Endothelial cell (in vitro differentiated cells): ENCODE measurements at regions not wholly inside any gene's neighbourhood (a gene's known extent, or its start where the extent isn't known, plus 50 kb on each side); places are given as distances from the start of the nearest gene placed in this dataset.

ENCODE experiments used
- DNase-seq: peaks from one replicate; pipeline ENCODE4 v3.0.0; 2021; ENCODE audit warnings: low spot score
- H3K27ac Mint-ChIP-seq: one replicate; pipeline ENCODE4 v1.8.0; 2021; ENCODE audit warnings: mixed read lengths, inconsistent platforms; ENCODE audit not compliant: unreplicated experiment
- H3K27me3 Mint-ChIP-seq: one replicate; pipeline ENCODE4 v1.8.0; 2021; ENCODE audit warnings: mild to moderate bottlenecking, moderate library complexity, mixed read lengths, inconsistent platforms; ENCODE audit not compliant: unreplicated experiment
- H3K36me3 Mint-ChIP-seq: one replicate; pipeline ENCODE4 v1.8.0; 2021; ENCODE audit warnings: mild to moderate bottlenecking, low read depth, mixed read lengths, inconsistent platforms; ENCODE audit not compliant: unreplicated experiment
- H3K4me1 Mint-ChIP-seq: one replicate; pipeline ENCODE4 v1.8.0; 2021; ENCODE audit warnings: mild to moderate bottlenecking, mixed read lengths, inconsistent platforms; ENCODE audit not compliant: unreplicated experiment
- H3K4me3 Mint-ChIP-seq: one replicate; pipeline ENCODE4 v1.8.0; 2021; ENCODE audit warnings: mild to moderate bottlenecking, mixed read lengths, inconsistent platforms; ENCODE audit not compliant: unreplicated experiment
- H3K9me3 Mint-ChIP-seq: one replicate; pipeline ENCODE4 v1.8.0; 2021; ENCODE audit warnings: mixed read lengths, inconsistent platforms; ENCODE audit not compliant: unreplicated experiment
- TF ChIP-seq, protein P1 (sequence below): fragments of 200-600 bp; sonication (generic); IDR thresholded peaks from one replicate; pipeline ENCODE4 v1.5.0; 2021; ENCODE audit warnings: antibody characterized with exemption; ENCODE audit not compliant: unreplicated experiment

DNA sequence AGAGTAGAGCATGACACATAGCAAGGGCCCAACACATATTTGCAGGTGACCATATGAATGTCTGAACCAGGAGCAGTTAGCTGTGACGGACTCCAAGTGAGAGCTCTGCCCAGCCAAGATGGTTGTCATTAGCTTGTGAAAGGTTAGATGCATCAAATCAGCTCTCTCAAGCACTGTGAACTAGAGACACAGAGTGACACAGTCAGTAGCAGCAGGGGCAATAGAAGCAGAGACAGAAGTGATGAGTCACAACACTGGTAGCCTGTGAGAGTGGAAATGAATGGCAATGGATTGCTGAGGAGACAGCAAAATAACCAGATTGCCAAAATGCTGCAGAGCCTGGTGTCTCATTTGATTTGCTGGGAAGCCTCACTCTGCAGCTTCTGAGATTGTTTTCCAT, 558.9 kb downstream of the PKHD1 start:
- no peak for DNase-seq
- Mint-ChIP-seq H3K4me3 (no peak overlapping the region), H3K9me3 (no peaks in the 10 kb centered on the region), H3K27ac (no peak overlapping the region), H3K36me3 (no peaks in the 10 kb centered on the region), H3K27me3 (no peaks in the 10 kb centered on the region), H3K4me1 (peaks cover 6% of the 10 kb centered on the region)
- TF ChIP-seq, protein P1, sequence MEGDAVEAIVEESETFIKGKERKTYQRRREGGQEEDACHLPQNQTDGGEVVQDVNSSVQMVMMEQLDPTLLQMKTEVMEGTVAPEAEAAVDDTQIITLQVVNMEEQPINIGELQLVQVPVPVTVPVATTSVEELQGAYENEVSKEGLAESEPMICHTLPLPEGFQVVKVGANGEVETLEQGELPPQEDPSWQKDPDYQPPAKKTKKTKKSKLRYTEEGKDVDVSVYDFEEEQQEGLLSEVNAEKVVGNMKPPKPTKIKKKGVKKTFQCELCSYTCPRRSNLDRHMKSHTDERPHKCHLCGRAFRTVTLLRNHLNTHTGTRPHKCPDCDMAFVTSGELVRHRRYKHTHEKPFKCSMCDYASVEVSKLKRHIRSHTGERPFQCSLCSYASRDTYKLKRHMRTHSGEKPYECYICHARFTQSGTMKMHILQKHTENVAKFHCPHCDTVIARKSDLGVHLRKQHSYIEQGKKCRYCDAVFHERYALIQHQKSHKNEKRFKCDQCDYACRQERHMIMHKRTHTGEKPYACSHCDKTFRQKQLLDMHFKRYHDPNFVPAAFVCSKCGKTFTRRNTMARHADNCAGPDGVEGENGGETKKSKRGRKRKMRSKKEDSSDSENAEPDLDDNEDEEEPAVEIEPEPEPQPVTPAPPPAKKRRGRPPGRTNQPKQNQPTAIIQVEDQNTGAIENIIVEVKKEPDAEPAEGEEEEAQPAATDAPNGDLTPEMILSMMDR: no peak

DNA sequence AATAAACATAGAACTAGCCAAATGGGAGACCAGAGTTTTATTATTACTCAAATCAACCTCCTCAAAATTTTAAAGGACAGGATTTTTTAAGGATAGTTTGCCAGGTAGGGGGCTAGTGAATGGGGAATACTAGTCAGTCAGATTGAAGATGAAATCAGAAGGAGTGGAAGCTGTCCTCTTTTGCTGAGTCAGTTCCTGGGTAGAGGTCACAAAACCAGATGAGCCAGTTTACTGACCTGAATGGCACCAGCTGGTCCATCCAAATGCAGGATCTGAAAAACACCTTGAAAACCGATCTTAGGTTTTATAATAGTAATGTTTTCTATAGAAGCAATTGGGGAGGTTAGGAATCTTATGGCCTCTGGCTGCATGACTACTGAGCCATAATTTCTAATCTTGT, 558.2 kb downstream of the PKHD1 start:
- H3K27me3 Mint-ChIP-seq: no peaks in the 10 kb centered on the region
- TF ChIP-seq, protein P1: no peak
- no peak for DNase-seq
- no peaks in the 10 kb centered on the region for H3K36me3 Mint-ChIP-seq
- H3K4me1 Mint-ChIP-seq: peaks cover 6% of the 10 kb centered on the region
- H3K27ac Mint-ChIP-seq: no peak overlapping the region
- no peaks in the 10 kb centered on the region for H3K9me3 Mint-ChIP-seq
- H3K4me3 Mint-ChIP-seq: no peak overlapping the region

DNA sequence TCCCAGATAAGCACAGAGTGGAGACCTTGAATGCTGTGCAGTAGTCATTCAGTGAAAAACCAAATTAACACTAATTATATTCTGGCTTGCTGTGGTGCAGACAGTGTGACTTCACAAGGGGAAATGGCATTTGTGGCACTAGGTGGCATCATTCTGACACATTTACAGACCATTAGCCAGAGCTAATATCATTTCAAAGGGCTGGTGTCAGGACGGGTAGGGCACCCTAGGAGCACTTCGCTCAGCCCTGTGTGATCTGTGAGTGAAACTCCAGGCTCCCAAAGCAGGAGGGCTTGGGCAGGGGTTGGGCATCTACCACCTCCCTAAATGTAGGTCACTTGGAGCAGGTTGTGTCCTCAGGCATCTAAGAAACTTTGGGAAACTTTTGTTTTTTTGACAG, 555.8 kb downstream of the PKHD1 start:
- H3K4me3 Mint-ChIP-seq: no peak overlapping the region
- TF ChIP-seq, protein P1: no peak
- DNase-seq: no peak
- H3K4me1 Mint-ChIP-seq: peaks cover 21% of the 10 kb centered on the region
- H3K9me3 Mint-ChIP-seq: no peaks in the 10 kb centered on the region
- no peaks in the 10 kb centered on the region for H3K27me3 Mint-ChIP-seq
- no peaks in the 10 kb centered on the region for H3K36me3 Mint-ChIP-seq
- H3K27ac Mint-ChIP-seq: no peak overlapping the region

DNA sequence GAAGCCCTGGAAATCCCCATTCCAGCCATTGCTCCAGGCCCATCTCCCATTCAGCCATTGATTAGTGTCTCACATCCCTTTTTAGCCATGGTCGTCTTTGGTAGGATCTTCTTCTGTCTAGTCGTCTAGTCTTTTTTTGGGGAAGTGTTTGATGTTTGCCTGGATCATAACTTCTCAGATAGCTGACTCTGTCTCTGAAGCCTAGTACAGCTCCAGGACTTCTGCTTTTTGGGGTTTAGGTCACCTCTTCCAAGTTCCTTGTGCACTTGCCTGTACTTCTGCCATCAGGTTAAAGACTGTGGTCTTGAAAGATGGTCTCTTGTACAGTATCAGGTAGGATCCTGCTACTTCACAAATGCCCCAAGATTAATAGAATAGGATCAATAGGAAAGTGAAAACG, 553.5 kb downstream of the PKHD1 start:
- no peak for DNase-seq
- no peaks in the 10 kb centered on the region for H3K9me3 Mint-ChIP-seq
- H3K36me3 Mint-ChIP-seq: no peaks in the 10 kb centered on the region

DNA sequence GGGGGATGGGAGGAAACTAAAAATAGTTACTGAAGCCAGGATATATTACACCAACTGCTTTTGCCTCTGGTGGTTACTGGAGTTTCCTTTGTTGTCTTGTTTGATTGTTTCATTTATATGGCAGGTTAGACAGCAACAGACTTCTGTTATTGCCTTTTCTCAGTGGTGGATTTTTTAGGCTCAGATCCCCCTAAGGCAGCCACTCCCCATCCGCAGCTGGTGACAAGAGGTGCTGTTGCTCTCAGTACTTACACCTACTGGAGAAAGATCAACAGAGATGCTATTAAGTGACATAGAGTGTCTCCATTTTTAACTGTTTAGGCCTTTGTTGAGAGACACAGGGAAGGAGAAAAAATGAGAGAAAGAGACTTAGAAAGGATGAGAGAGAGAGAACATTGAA, 552.1 kb downstream of the PKHD1 start:
- no peaks in the 10 kb centered on the region for H3K27me3 Mint-ChIP-seq
- peaks cover 21% of the 10 kb centered on the region for H3K4me1 Mint-ChIP-seq
- no peaks in the 10 kb centered on the region for H3K36me3 Mint-ChIP-seq
- DNase-seq: no peak
- TF ChIP-seq, protein P1: no peak
- no peaks in the 10 kb centered on the region for H3K9me3 Mint-ChIP-seq
- no peak overlapping the region for H3K4me3 Mint-ChIP-seq
- no peak overlapping the region for H3K27ac Mint-ChIP-seq

More for the DNA sequence above, 553.5 kb downstream of the PKHD1 start:
- Mint-ChIP-seq H3K4me1 (peaks cover 21% of the 10 kb centered on the region), H3K27me3 (no peaks in the 10 kb centered on the region), H3K4me3 (no peak overlapping the region), H3K27ac (no peak overlapping the region)
- TF ChIP-seq, protein P1: no peak
